HCT116 (cell line): ENCODE measurements at regions not wholly inside any gene's neighbourhood (a gene's known extent, or its start where the extent isn't known, plus 50 kb on each side); places are given as distances from the start of the nearest gene placed in this dataset.
A peak's percentile ranks its signal among the peaks of the same experiment; 100 is the strongest.

Source experiments
- ATAC-seq: fragments of 200-7000 bp; cut with Tn5 transposase; 2 replicates; pipeline ENCODE4 v1.9.1; 2020; ENCODE audit warnings: mild to moderate bottlenecking, moderate library complexity
- BruUV-seq: library from RNA; stranded (reverse); fragments of 400-500 nt; replicated peaks from 2 replicates; lab custom pipeline; 2021; lab: Mats Ljungman, UMichigan
- CTCF ChIA-PET: fragments of 300-600 bp; sonication (Branson Sonifier 250); formaldehyde crosslinking; loops from one replicate; lab custom pipeline; 2021; ENCODE audit warnings: antibody characterized with exemption; lab: Charles Lee
- POLR2A ChIA-PET: fragments of 300-600, 350-600 bp; sonication (Branson Sonifier 250); formaldehyde crosslinking; loops from one replicate; lab custom pipeline; 2021; ENCODE audit warnings: antibody characterized with exemption; lab: Charles Lee
- RAD21 ChIA-PET, 2 experiments: fragments of 300-600 bp; sonication (Branson Sonifier 250); formaldehyde crosslinking; loops; one replicate each; lab custom pipeline; 2023; ENCODE audit warnings: low total read pairs in 2 of 2; ENCODE audit not compliant: uncharacterized antibody in 2 of 2, unreplicated experiment in 2 of 2, low non-redundant PET in 1 of 2; lab: Charles Lee
- DNase-seq: peaks from one replicate; pipeline ENCODE4 v3.0.0-alpha.2; 2010; ENCODE audit warnings: low read depth, low spot score
- H2AFZ ChIP-seq: fragments of 200-600 bp; shearing (Covaris generic), sonication (generic); 2 replicates; pipeline ENCODE4 v1.6.1; 2017; ENCODE audit warnings: low read depth, mixed run types, mixed read lengths, antibody characterized with exemption, low read length; ENCODE audit not compliant: poor library complexity, severe bottlenecking
- H3K27ac ChIP-seq: 2 replicates; pipeline ENCODE4 v1.5.1; 2012; ENCODE audit warnings: low read depth, low read length
- H3K27me3 ChIP-seq: fragments of 200-600 bp; sonication (generic); 2 replicates; pipeline ENCODE4 v1.6.1; 2016; ENCODE audit warnings: mixed run types, low read length, mixed read lengths; ENCODE audit not compliant: insufficient read depth
- H3K36me3 ChIP-seq, 2 experiments: fragments of 200-500 bp in 1 of 2; fragments of 200-600 bp in 1 of 2; sonication (Bioruptor generic) in 1 of 2; sonication (generic) in 1 of 2; 2 replicates each; pipeline versions ENCODE4 v1.5.1 to v1.6.1; 2014 to 2016; ENCODE audit warnings: low read length in 2 of 2, inconsistent platforms in 1 of 2, mixed read lengths in 1 of 2, mixed run types in 1 of 2; ENCODE audit not compliant: insufficient read depth in 2 of 2, control insufficient read depth in 1 of 2
- H3K4me1 ChIP-seq, 2 experiments: fragments of 200-600 bp in 1 of 2; sonication (generic) in 1 of 2; 2 replicates each; pipeline versions ENCODE4 v1.5.1 to v1.6.1; 2012 to 2017; ENCODE audit warnings: low read length in 2 of 2, inconsistent platforms in 1 of 2, mild to moderate bottlenecking in 1 of 2, mixed read lengths in 1 of 2, mixed run types in 1 of 2, moderate library complexity in 1 of 2; ENCODE audit not compliant: insufficient read depth in 2 of 2, control insufficient read depth in 1 of 2
- H3K4me2 ChIP-seq: fragments of 200-600 bp; sonication (generic); 2 replicates; pipeline ENCODE4 v1.6.1; 2017; ENCODE audit warnings: mixed run types, low read length, mixed read lengths
- H3K4me3 ChIP-seq, 2 experiments: fragments of 200-600 bp in 1 of 2; sonication (generic) in 1 of 2; replicated peaks in 1 of 2; 2 replicates each; pipeline ENCODE4 v1.5.1; 2011 to 2016; ENCODE audit warnings: low read length in 2 of 2, control low read depth in 1 of 2, low read depth in 1 of 2, mild to moderate bottlenecking in 1 of 2, mixed read lengths in 1 of 2, mixed run types in 1 of 2
- H3K79me2 ChIP-seq: fragments of 200-600 bp; sonication (generic); 2 replicates; pipeline ENCODE4 v1.6.1; 2017; ENCODE audit warnings: mild to moderate bottlenecking, mixed run types, low read length, moderate library complexity, mixed read lengths; ENCODE audit not compliant: insufficient read depth
- H3K9ac ChIP-seq: fragments of 200-600 bp; sonication (generic); 2 replicates; pipeline ENCODE4 v1.6.1; 2016; ENCODE audit warnings: low read length, mixed read lengths
- H3K9me2 ChIP-seq: fragments of 200-600 bp; sonication (generic), shearing (Covaris generic); 2 replicates; pipeline ENCODE4 v1.6.1; 2017; ENCODE audit warnings: mixed run types, mild to moderate bottlenecking, moderate library complexity; ENCODE audit not compliant: insufficient read depth
- H3K9me3 ChIP-seq, 2 experiments: fragments of 200-500 bp in 1 of 2; fragments of 200-600 bp in 1 of 2; sonication (Bioruptor generic) in 1 of 2; sonication (generic) in 1 of 2; 2 replicates each; pipeline ENCODE4 v1.6.1; 2014 to 2017; ENCODE audit warnings: low read length in 2 of 2, mixed read lengths in 2 of 2, inconsistent platforms in 1 of 2, low read depth in 1 of 2, mild to moderate bottlenecking in 1 of 2, mixed run types in 1 of 2, moderate library complexity in 1 of 2; ENCODE audit not compliant: control insufficient read depth in 1 of 2, insufficient read depth in 1 of 2
- H4K20me1 ChIP-seq: fragments of 200-600 bp; sonication (generic), shearing (Covaris generic); 2 replicates; pipeline ENCODE4 v1.6.1; 2017; ENCODE audit warnings: mixed run types, mild to moderate bottlenecking, moderate library complexity; ENCODE audit not compliant: insufficient read depth
- CBX3 ChIP-seq: IDR thresholded peaks from 2 replicates; pipeline ENCODE4 v1.6.1; 2012; ENCODE audit warnings: low read depth
- CEBPB ChIP-seq: IDR thresholded peaks from 2 replicates; pipeline ENCODE4 v1.6.1; 2012; ENCODE audit warnings: low read depth
- CTCF ChIP-seq, 3 experiments: fragments of 200-600 bp in 1 of 3; sonication (generic) in 1 of 3; IDR thresholded peaks in 2 of 3; conservative IDR thresholded peaks in 1 of 3; 2 replicates each; pipeline ENCODE4 v1.5.1; 2012 to 2017; ENCODE audit warnings: low read depth in 2 of 3, low read length in 2 of 3, antibody characterized with exemption in 1 of 3, borderline replicate concordance in 1 of 3, control low read depth in 1 of 3, mild to moderate bottlenecking in 1 of 3, mixed read lengths in 1 of 3, mixed run types in 1 of 3, moderate library complexity in 1 of 3; ENCODE audit not compliant: insufficient read depth in 1 of 3
- EGR1 ChIP-seq: IDR thresholded peaks from 2 replicates; pipeline ENCODE4 v1.6.1; 2012; ENCODE audit warnings: low read depth
- ELF1 ChIP-seq: IDR thresholded peaks from 2 replicates; pipeline ENCODE4 v1.6.1; 2012; ENCODE audit warnings: low read depth, borderline replicate concordance
- EZH2 ChIP-seq: fragments of 200-600 bp; sonication (generic); IDR thresholded peaks from 2 replicates; pipeline ENCODE4 v1.6.1; 2017; ENCODE audit warnings: antibody characterized with exemption, mixed run types
- EZH2phosphoT487 ChIP-seq: fragments of 200-600 bp; IDR thresholded peaks from 2 replicates; pipeline ENCODE4 v1.6.1; 2018; ENCODE audit warnings: antibody characterized with exemption, borderline replicate concordance
- FOSL1 ChIP-seq: IDR thresholded peaks from 2 replicates; pipeline ENCODE4 v1.6.1; 2012; ENCODE audit warnings: low read depth
- MAX ChIP-seq: IDR thresholded peaks from 2 replicates; pipeline ENCODE4 v1.6.1; 2012
- POLR2A ChIP-seq: IDR thresholded peaks from 2 replicates; pipeline ENCODE4 v1.7.0; 2011; ENCODE audit warnings: borderline replicate concordance; ENCODE audit not compliant: insufficient read depth, insufficient read length; ENCODE audit errors: extremely low read depth
- POLR2AphosphoS5 ChIP-seq: IDR thresholded peaks from 2 replicates; pipeline ENCODE4 v1.6.1; 2011; ENCODE audit warnings: mild to moderate bottlenecking, low read depth, low read length, moderate library complexity
- RAD21 ChIP-seq: IDR thresholded peaks from 2 replicates; pipeline ENCODE4 v1.6.1; 2012; ENCODE audit warnings: low read depth, mild to moderate bottlenecking
- SIN3A ChIP-seq: IDR thresholded peaks from 2 replicates; pipeline ENCODE4 v1.6.1; 2012; ENCODE audit warnings: low read depth
- SP1 ChIP-seq: IDR thresholded peaks from 2 replicates; pipeline ENCODE4 v1.6.1; 2012; ENCODE audit warnings: low read depth
- SRF ChIP-seq: IDR thresholded peaks from 2 replicates; pipeline ENCODE4 v1.6.1; 2012; ENCODE audit warnings: low read depth
- YY1 ChIP-seq: IDR thresholded peaks from 2 replicates; pipeline ENCODE4 v1.6.1; 2011; ENCODE audit warnings: low read length, low read depth, moderate library complexity, mild to moderate bottlenecking; ENCODE audit not compliant: insufficient replicate concordance; ENCODE audit errors: extremely low read depth
- ZBTB33 ChIP-seq: IDR thresholded peaks from 2 replicates; pipeline ENCODE4 v1.6.1; 2011; ENCODE audit warnings: mild to moderate bottlenecking, low read length, moderate library complexity; ENCODE audit not compliant: insufficient replicate concordance; ENCODE audit errors: extremely low read depth
- ZFX ChIP-seq: fragments of 450-650 bp; IDR thresholded peaks from 2 replicates; pipeline ENCODE4 v1.6.1; 2017
- ZNF274 ChIP-seq: fragments of 200-500 bp; sonication (Bioruptor generic); IDR thresholded peaks from 2 replicates; pipeline ENCODE4 v1.6.1; 2014; ENCODE audit warnings: mild to moderate bottlenecking, low read depth, low read length, inconsistent platforms
- intact Hi-C: fragments of 100-400 bp; cut with micrococcal nuclease; formaldehyde crosslinking; loops from 2 replicates; pipeline ENCODE4 v1.10.0; 2022

- BruUV-seq: no TSS peak
- no peak for DNase-seq
- TF ChIP-seq CTCF (IDR thresholded peaks at IDR 0.05 in 2 of 3, conservative IDR thresholded peaks at IDR 0.05 in 1 of 3; ENCODE audit: borderline replicate concordance in 1 of 3, insufficient read depth in 1 of 3, low read depth in 2 of 3, low read length in 2 of 3): no peak
- TF ChIP-seq FOSL1: peak; percentile 11; the same call in 1 of the 2 replicates
- TF ChIP-seq, all 23 proteins: peak for 1
These were observed 133.6 kb downstream of the KCNE4 start for GRCh38 chr2:223185638-223186037.

GRCh38 chr2:223187256-223187655 lies 135.3 kb downstream of the KCNE4 start:
- TF ChIP-seq CBX3 (no peak), RAD21 (no peak), YY1 (no peak), ZFX (no peak), EZH2phosphoT487 (no peak), SRF (no peak), POLR2A (no peak), POLR2AphosphoS5 (no peak), ZNF274 (no peak), SIN3A (no peak), FOSL1 (no peak), ZBTB33 (no peak), ELF1 (no peak), EGR1 (no peak), SP1 (no peak), CEBPB (no peak), EZH2 (no peak), MAX (no peak)
- intact Hi-C loops: no loop called here
- ChIA-PET POLR2A (no interaction called here), RAD21 (no interaction called here), CTCF (no interaction called here)
- Histone ChIP-seq H3K9me2 (no peaks in the 10 kb centered on the region), H3K9ac (no peak overlapping the region), H3K79me2 (no peaks in the 10 kb centered on the region), H4K20me1 (no peaks in the 10 kb centered on the region), H2AFZ (no peak overlapping the region), H3K27ac (no peak overlapping the region), H3K4me1 (peaks cover 0 to 7% of the 10 kb centered on the region in 2 experiments; a peak in 1 of 4 replicates), H3K27me3 (no peaks in the 10 kb centered on the region), H3K9me3 (no peaks in the 10 kb centered on the region), H3K36me3 (no peaks in the 10 kb centered on the region), H3K4me3 (no peak overlapping the region), H3K4me2 (no peak overlapping the region)
- BruUV-seq: no TSS peak
- DNase-seq (no peak), ATAC-seq (no peak)

More at GRCh38 chr2:223185638-223186037, 133.6 kb downstream of the KCNE4 start:
- no peak for ATAC-seq
- Histone ChIP-seq H3K9me2 (no peaks in the 10 kb centered on the region), H3K36me3 (no peaks in the 10 kb centered on the region), H3K4me3 (no peak overlapping the region), H3K9ac (no peak overlapping the region), H2AFZ (no peak overlapping the region), H3K4me1 (peaks cover 0 to 7% of the 10 kb centered on the region in 2 experiments; a peak in 1 of 4 replicates), H4K20me1 (no peaks in the 10 kb centered on the region), H3K4me2 (no peak overlapping the region), H3K9me3 (no peaks in the 10 kb centered on the region), H3K27ac (no peak overlapping the region), H3K27me3 (no peaks in the 10 kb centered on the region), H3K79me2 (no peaks in the 10 kb centered on the region)
- ChIA-PET CTCF (no interaction called here), POLR2A (no interaction called here), RAD21 (no interaction called here)
- intact Hi-C loops: no loop called here
